HK-2 (cell line): ENCODE measurements at regions not wholly inside any gene's neighbourhood (a gene's known extent, or its start where the extent isn't known, plus 50 kb on each side); places are given as distances from the start of the nearest gene placed in this dataset.

Source experiments
- DNase-seq: peaks from one replicate; pipeline ENCODE4 v3.0.0-alpha.2; 2018; ENCODE audit not compliant: unreplicated experiment

- DNase-seq: no peak
Measured at GRCh38 chr14:101002738-101003137, 99.2 kb upstream of the RTL1 start.

GRCh38 chr14:101004176-101004575 lies 100.7 kb upstream of the RTL1 start:
- no peak for DNase-seq

GRCh38 chr14:101004954-101005353 lies 101.4 kb upstream of the RTL1 start:
- DNase-seq: no peak

GRCh38 chr14:101005447-101005846 lies 101.9 kb upstream of the RTL1 start:
- DNase-seq: no peak

- no peak for DNase-seq
Measured at GRCh38 chr14:101006008-101006407, 102.5 kb upstream of the RTL1 start.

- no peak for DNase-seq
Measured at GRCh38 chr14:101007004-101007614, 103.6 kb upstream of the RTL1 start.

GRCh38 chr14:101007765-101008164 lies 104.2 kb upstream of the RTL1 start:
- no peak for DNase-seq

- DNase-seq: no peak
Measured at GRCh38 chr14:101008196-101008595, 104.7 kb upstream of the RTL1 start.

- DNase-seq: no peak
Measured at GRCh38 chr14:101008631-101009336, 105.3 kb upstream of the RTL1 start.

- DNase-seq: no peak
Measured at GRCh38 chr14:101009531-101009930, 106.0 kb upstream of the RTL1 start.

- DNase-seq: no peak
Measured at GRCh38 chr14:101010293-101010692, 106.8 kb upstream of the RTL1 start.

- DNase-seq: no peak
Measured at GRCh38 chr14:101010835-101011234, 107.3 kb upstream of the RTL1 start.

GRCh38 chr14:101017209-101017608 lies 113.7 kb upstream of the RTL1 start:
- no peak for DNase-seq

- no peak for DNase-seq
Measured at GRCh38 chr14:101017806-101018560, 114.5 kb upstream of the RTL1 start.

- DNase-seq: no peak
Measured at GRCh38 chr14:101018561-101019290, 115.2 kb upstream of the RTL1 start.

GRCh38 chr14:101019541-101019940 lies 116.0 kb upstream of the RTL1 start:
- DNase-seq: no peak

- no peak for DNase-seq
Measured at GRCh38 chr14:101019990-101020710, 116.6 kb upstream of the RTL1 start.

GRCh38 chr14:101020834-101021370 lies 117.4 kb upstream of the RTL1 start:
- DNase-seq: no peak

GRCh38 chr14:101022121-101022520 lies 118.6 kb upstream of the RTL1 start:
- no peak for DNase-seq

GRCh38 chr14:101022916-101023435 lies 119.5 kb upstream of the RTL1 start:
- DNase-seq: no peak

GRCh38 chr14:101024686-101025085 lies 121.2 kb upstream of the RTL1 start:
- DNase-seq: no peak
